K562 (cell line): ENCODE measurements at regions not wholly inside any gene's neighbourhood (a gene's known extent, or its start where the extent isn't known, plus 50 kb on each side); places are given as distances from the start of the nearest gene placed in this dataset.

ENCODE experiments used
- ATAC-seq: fragments of 200-7000 bp; cut with Tn5 transposase; 3 replicates; pipeline ENCODE4 v1.9.1; 2020; ENCODE audit warnings: moderate library complexity
- BruUV-seq: library from RNA; stranded (reverse); fragments of 400-500 nt; replicated peaks from 2 replicates; lab custom pipeline; 2021; lab: Mats Ljungman, UMichigan
- CTCF ChIA-PET: fragments of 300-600 bp; formaldehyde crosslinking; extraction: SDS; loops from one replicate; lab custom pipeline; 2021; ENCODE audit warnings: low intra/inter-chr PET ratio; lab: Yijun Ruan, JAX
- POLR2A ChIA-PET: fragments of 300-600, 350-650 bp; sonication (Branson Sonifier 250); formaldehyde crosslinking; extraction: SDS; loops from one replicate; lab custom pipeline; 2021; ENCODE audit warnings: antibody characterized with exemption, inconsistent platforms; lab: Yijun Ruan, JAX
- DNase-seq, 4 experiments: peaks; one replicate each; pipeline versions ENCODE4 v3.0.0 to v3.0.0-alpha.2; 2011 to 2018; ENCODE audit warnings: low spot score in 3 of 4, mixed read lengths in 3 of 4; ENCODE audit errors: extremely low read depth in 1 of 4
- FAIRE-seq: peaks from 2 replicates; lab custom pipeline; 2011; peaks lifted over from hg19 to GRCh38; lab: Jason Lieb, UNC
- H2AFZ ChIP-seq: 2 replicates; pipeline ENCODE4 v1.6.0; 2011; ENCODE audit warnings: low read depth, low read length, control low read depth, inconsistent platforms
- H3K27ac ChIP-seq: fragments of 200-600 bp; 3 replicates; pipeline ENCODE4 v1.8.0; 2011; ENCODE audit warnings: low read depth, mild to moderate bottlenecking, control low read depth, inconsistent platforms, low read length, moderate library complexity, mixed read lengths; ENCODE audit errors: extremely low read depth
- H3K27me3 ChIP-seq, 2 experiments: fragments of 300-600 bp in 1 of 2; 2 replicates in 1 of 2; 3 replicates in 1 of 2; pipeline versions ENCODE4 v1.6.0 to v1.8.0; 2011; ENCODE audit warnings: inconsistent platforms in 2 of 2, low read length in 2 of 2, mild to moderate bottlenecking in 1 of 2, mixed read lengths in 1 of 2, moderate library complexity in 1 of 2; ENCODE audit not compliant: control insufficient read depth in 2 of 2, insufficient read depth in 2 of 2
- H3K36me3 ChIP-seq: fragments of 300-600 bp; 3 replicates; pipeline ENCODE4 v1.8.0; 2011; ENCODE audit warnings: mild to moderate bottlenecking, low read length, inconsistent platforms; ENCODE audit not compliant: control insufficient read depth, insufficient read depth
- H3K4me1 ChIP-seq, 2 experiments: fragments of 200-600 bp in 1 of 2; replicated peaks in 1 of 2; 2 replicates in 1 of 2; 3 replicates in 1 of 2; pipeline versions ENCODE4 v1.5.1 to v1.8.0; 2011; ENCODE audit warnings: inconsistent platforms in 2 of 2, low read length in 2 of 2, mild to moderate bottlenecking in 1 of 2, mixed read lengths in 1 of 2, moderate library complexity in 1 of 2; ENCODE audit not compliant: control insufficient read depth in 2 of 2, insufficient read depth in 2 of 2
- H3K4me2 ChIP-seq: 2 replicates; pipeline ENCODE4 v1.6.1; 2011; ENCODE audit warnings: low read length, control low read depth, inconsistent platforms, mixed read lengths; ENCODE audit not compliant: insufficient read depth
- H3K4me3 ChIP-seq: fragments of 200-600 bp; sonication (generic), shearing (Covaris generic); 2 replicates; pipeline ENCODE4 v1.5.1; 2016; ENCODE audit warnings: control low read depth, inconsistent platforms
- H3K79me2 ChIP-seq: fragments of 200-600 bp; 3 replicates; pipeline ENCODE4 v1.8.0; 2011; ENCODE audit warnings: low read length, inconsistent platforms; ENCODE audit not compliant: control insufficient read depth, insufficient read depth
- H3K9ac ChIP-seq, 2 experiments: 2 replicates each; pipeline versions ENCODE4 v1.6.0 to v1.6.1; 2011; ENCODE audit warnings: low read depth in 2 of 2, low read length in 2 of 2, control low read depth in 1 of 2, inconsistent platforms in 1 of 2, mild to moderate bottlenecking in 1 of 2, mixed read lengths in 1 of 2; ENCODE audit not compliant: insufficient read depth in 1 of 2
- H3K9me1 ChIP-seq: one replicate; pipeline ENCODE4 v1.6.0; 2011; ENCODE audit warnings: inconsistent platforms, mild to moderate bottlenecking, low read length, moderate library complexity; ENCODE audit not compliant: control insufficient read depth, insufficient read depth
- H3K9me3 ChIP-seq: replicated peaks from 2 replicates; pipeline ENCODE4 v1.5.1; 2011; ENCODE audit warnings: low read depth, low read length, inconsistent platforms; ENCODE audit not compliant: control insufficient read depth, insufficient read depth
- H4K20me1 ChIP-seq: replicated peaks from 2 replicates; pipeline ENCODE4 v1.6.1; 2011; ENCODE audit warnings: low read length, inconsistent platforms, mixed read lengths; ENCODE audit not compliant: control insufficient read depth, insufficient read depth
- HOMEZ ChIP-seq: fragments of 250-450 bp; sonication (Bioruptor Pico); IDR thresholded peaks from 2 replicates; pipeline ENCODE4 v1.4.0; 2020; ENCODE audit warnings: mild to moderate bottlenecking, moderate library complexity
- MITF ChIP-seq: IDR thresholded peaks from 2 replicates; pipeline ENCODE4 v1.6.1; 2014; ENCODE audit warnings: antibody characterized with exemption
- MYBL2 ChIP-seq, 2 experiments: fragments of 450-650 bp in 1 of 2; sonication (generic) in 1 of 2; formaldehyde crosslinking in 1 of 2; IDR thresholded peaks; 2 replicates each; pipeline versions ENCODE4 v1.6.1 to v1.8.1; 2017 to 2022; ENCODE audit warnings: borderline replicate concordance in 1 of 2, inconsistent platforms in 1 of 2, low read depth in 1 of 2, mild to moderate bottlenecking in 1 of 2, missing genetic modification reagents in 1 of 2, moderate library complexity in 1 of 2
- NKRF ChIP-seq: fragments of 450-650 bp; IDR thresholded peaks from 2 replicates; pipeline ENCODE4 v1.6.1; 2016; ENCODE audit warnings: borderline replicate concordance
- PHF20 ChIP-seq: fragments of 450-650 bp; IDR thresholded peaks from 2 replicates; pipeline ENCODE4 v1.6.1; 2018; ENCODE audit not compliant: partially characterized antibody
- SIN3A ChIP-seq, 2 experiments: fragments of 150-350 bp in 1 of 2; IDR thresholded peaks; 2 replicates each; pipeline ENCODE4 v1.6.1; 2011 to 2016; ENCODE audit warnings: borderline replicate concordance in 2 of 2, low read depth in 2 of 2, low read length in 2 of 2, mild to moderate bottlenecking in 2 of 2, moderate library complexity in 2 of 2; ENCODE audit not compliant: control insufficient read depth in 1 of 2
- SIRT6 ChIP-seq: IDR thresholded peaks from one replicate; pipeline ENCODE4 v1.6.1; 2012; ENCODE audit warnings: low read depth, mild to moderate bottlenecking, control low read depth, inconsistent platforms, low read length, moderate library complexity
- TCF7L2 ChIP-seq: fragments of 150-350 bp; IDR thresholded peaks from 2 replicates; pipeline ENCODE4 v1.6.1; 2016; ENCODE audit warnings: low read depth, mild to moderate bottlenecking, low read length, moderate library complexity
- ZBTB17 ChIP-seq: fragments of 450-650 bp; formaldehyde crosslinking; IDR thresholded peaks from 2 replicates; pipeline ENCODE4 v1.4.0; 2020; ENCODE audit warnings: mild to moderate bottlenecking
- ZNF175 ChIP-seq: fragments of 200-800 bp; sonication (Bioruptor generic); IDR thresholded peaks from 2 replicates; pipeline ENCODE4 v1.6.1; 2016; ENCODE audit warnings: low read depth, mild to moderate bottlenecking, missing genetic modification characterization, missing compliant biosample characterization
- ZNF253 ChIP-seq: fragments of 250-450 bp; sonication (Bioruptor Pico); conservative IDR thresholded peaks from 2 replicates; pipeline ENCODE4 v1.6.1; 2021; ENCODE audit warnings: mild to moderate bottlenecking
- WGBS: fragments of 100-300 bp; shearing (Covaris generic); methylation state at CpG from one replicate; pipeline ENCODE4 v1.1.6; 2016; ENCODE audit warnings: low coverage, mixed read lengths; ENCODE audit not compliant: insufficient coverage; ENCODE audit errors: missing lambda C conversion rate; 5-methylcytosine and 5-hydroxymethylcytosine counted together
- in situ Hi-C: fragments of 300-500 bp; cut with MboI; formaldehyde crosslinking; loops from 4 replicates; pipeline ENCODE4 v1.15.0; 2018; ENCODE audit warnings: inconsistent platforms, mixed read lengths
- intact Hi-C: fragments of 100-400 bp; cut with micrococcal nuclease; formaldehyde crosslinking; loops from 2 replicates; pipeline ENCODE4 v1.14.2; 2022
- TF ChIP-seq, protein P1 (sequence below): fragments of 450-650 bp; formaldehyde crosslinking; IDR thresholded peaks from 2 replicates; pipeline ENCODE4 v1.4.0; 2020; ENCODE audit warnings: mild to moderate bottlenecking, moderate library complexity

GRCh38 chr9:79279356-79279755, 292.4 kb upstream of the TLE4 start:
- H3K4me3 ChIP-seq: no peak overlapping the region
- BruUV-seq: no TSS peak
- no peak for DNase-seq
- no peaks in the 10 kb centered on the region for H4K20me1 ChIP-seq
- WGBS: no CpG with 5 or more reads among the region's 1 CpG
- intact Hi-C loops (no loop called here), in situ Hi-C loops (no loop called here)
- no peaks in the 10 kb centered on the region for H3K27me3 ChIP-seq
- H3K9me1 ChIP-seq: no peaks in the 10 kb centered on the region
- H3K79me2 ChIP-seq: no peaks in the 10 kb centered on the region
- POLR2A ChIA-PET: no interaction called here
- no peak overlapping the region for H3K4me2 ChIP-seq
- no peak for FAIRE-seq
- H3K27ac ChIP-seq: no peak overlapping the region
- no peaks in the 10 kb centered on the region for H3K4me1 ChIP-seq
- no peaks in the 10 kb centered on the region for H3K9me3 ChIP-seq
- no peak overlapping the region for H2AFZ ChIP-seq
- CTCF ChIA-PET: no interaction called here
- H3K36me3 ChIP-seq: no peaks in the 10 kb centered on the region
- ATAC-seq: no peak
- no peak overlapping the region for H3K9ac ChIP-seq
- TF ChIP-seq NKRF (no peak), MITF (no peak), ZNF253 (CRISPR knock-in tag) (no peak), ZNF175 (CRISPR knock-in tag) (no peak), ZBTB17 (CRISPR knock-in tag) (no peak), PHF20 (no peak), SIRT6 (no peak), SIN3A (IDR thresholded peaks at IDR 0.05; ENCODE audit: borderline replicate concordance in 2 of 2, control insufficient read depth in 1 of 2, low read depth in 2 of 2, low read length in 2 of 2) (no peak), TCF7L2 (no peak), HOMEZ (CRISPR knock-in tag) (no peak), MYBL2 (IDR thresholded peaks at IDR 0.05; ENCODE audit: low read depth) (no peak), MYBL2 (CRISPR knock-in tag; IDR thresholded peaks at IDR 0.05; ENCODE audit: borderline replicate concordance) (no peak)
- TF ChIP-seq, protein P1, sequence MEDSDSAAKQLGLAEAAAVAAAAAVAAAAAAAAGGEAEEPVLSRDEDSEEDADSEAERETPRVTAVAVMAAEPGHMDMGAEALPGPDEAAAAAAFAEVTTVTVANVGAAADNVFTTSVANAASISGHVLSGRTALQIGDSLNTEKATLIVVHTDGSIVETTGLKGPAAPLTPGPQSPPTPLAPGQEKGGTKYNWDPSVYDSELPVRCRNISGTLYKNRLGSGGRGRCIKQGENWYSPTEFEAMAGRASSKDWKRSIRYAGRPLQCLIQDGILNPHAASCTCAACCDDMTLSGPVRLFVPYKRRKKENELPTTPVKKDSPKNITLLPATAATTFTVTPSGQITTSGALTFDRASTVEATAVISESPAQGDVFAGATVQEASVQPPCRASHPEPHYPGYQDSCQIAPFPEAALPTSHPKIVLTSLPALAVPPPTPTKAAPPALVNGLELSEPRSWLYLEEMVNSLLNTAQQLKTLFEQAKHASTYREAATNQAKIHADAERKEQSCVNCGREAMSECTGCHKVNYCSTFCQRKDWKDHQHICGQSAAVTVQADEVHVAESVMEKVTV (CRISPR knock-in tag): no peak
